Bronchial epithelial cell (primary cell): ENCODE measurements at regions not wholly inside any gene's neighbourhood (a gene's known extent, or its start where the extent isn't known, plus 50 kb on each side); places are given as distances from the start of the nearest gene placed in this dataset.
A peak's percentile ranks its signal among the peaks of the same experiment; 100 is the strongest.

ENCODE experiments used
- DNase-seq: peaks from one replicate; pipeline ENCODE4 v3.0.0-alpha.2; 2010; ENCODE audit warnings: low read depth
- FAIRE-seq: peaks from 2 replicates; lab custom pipeline; 2011; peaks lifted over from hg19 to GRCh38; lab: Jason Lieb, UNC
- H3K27me3 ChIP-seq: 2 replicates; pipeline ENCODE4 v1.5.1; 2011; ENCODE audit warnings: low read length; ENCODE audit not compliant: control insufficient read depth, insufficient read depth
- H3K36me3 ChIP-seq: 2 replicates; pipeline ENCODE4 v1.5.1; 2011; ENCODE audit warnings: low read length; ENCODE audit not compliant: control insufficient read depth, insufficient read depth
- H3K4me3 ChIP-seq: 2 replicates; pipeline ENCODE4 v1.5.1; 2011; ENCODE audit warnings: mild to moderate bottlenecking, low read depth, low read length, control low read depth
- TF ChIP-seq, protein P1 (sequence below): IDR thresholded peaks from 2 replicates; pipeline ENCODE4 v1.5.1; 2011; ENCODE audit warnings: mild to moderate bottlenecking, moderate library complexity, low read length, control low read depth, inconsistent platforms; ENCODE audit not compliant: insufficient read depth, severe bottlenecking

DNA sequence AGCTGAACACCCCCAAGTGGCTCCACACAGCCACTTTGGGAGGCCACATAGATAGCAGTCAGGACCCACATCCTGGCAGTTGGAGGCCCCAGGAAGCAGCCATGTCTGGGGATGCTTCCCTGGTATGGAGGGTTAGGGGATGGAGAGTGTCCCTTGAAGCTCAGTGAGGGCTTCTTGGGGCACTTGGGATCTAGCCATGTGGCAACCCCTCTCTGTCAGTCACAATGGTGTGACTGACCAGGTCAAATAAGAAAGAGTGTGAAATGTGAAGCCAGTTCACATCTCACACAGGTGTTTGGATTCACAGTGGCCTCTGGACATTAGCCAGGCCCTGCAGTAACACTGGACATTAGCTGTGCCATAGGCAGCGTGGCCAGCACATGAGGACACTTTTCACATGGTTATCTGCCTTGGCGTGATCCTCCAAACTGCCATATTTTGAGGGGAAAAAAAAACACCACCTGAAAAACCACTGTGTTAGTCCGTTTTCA is 53.9 kb upstream of the IL17B start:
- no peak for DNase-seq
- no peak for FAIRE-seq
- H3K36me3 ChIP-seq, result no peaks in the 10 kb centered on the region
- no peaks in the 10 kb centered on the region for H3K27me3 ChIP-seq
- TF ChIP-seq, protein P1, sequence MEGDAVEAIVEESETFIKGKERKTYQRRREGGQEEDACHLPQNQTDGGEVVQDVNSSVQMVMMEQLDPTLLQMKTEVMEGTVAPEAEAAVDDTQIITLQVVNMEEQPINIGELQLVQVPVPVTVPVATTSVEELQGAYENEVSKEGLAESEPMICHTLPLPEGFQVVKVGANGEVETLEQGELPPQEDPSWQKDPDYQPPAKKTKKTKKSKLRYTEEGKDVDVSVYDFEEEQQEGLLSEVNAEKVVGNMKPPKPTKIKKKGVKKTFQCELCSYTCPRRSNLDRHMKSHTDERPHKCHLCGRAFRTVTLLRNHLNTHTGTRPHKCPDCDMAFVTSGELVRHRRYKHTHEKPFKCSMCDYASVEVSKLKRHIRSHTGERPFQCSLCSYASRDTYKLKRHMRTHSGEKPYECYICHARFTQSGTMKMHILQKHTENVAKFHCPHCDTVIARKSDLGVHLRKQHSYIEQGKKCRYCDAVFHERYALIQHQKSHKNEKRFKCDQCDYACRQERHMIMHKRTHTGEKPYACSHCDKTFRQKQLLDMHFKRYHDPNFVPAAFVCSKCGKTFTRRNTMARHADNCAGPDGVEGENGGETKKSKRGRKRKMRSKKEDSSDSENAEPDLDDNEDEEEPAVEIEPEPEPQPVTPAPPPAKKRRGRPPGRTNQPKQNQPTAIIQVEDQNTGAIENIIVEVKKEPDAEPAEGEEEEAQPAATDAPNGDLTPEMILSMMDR, result no peak
- H3K4me3 ChIP-seq, result no peak overlapping the region

DNA sequence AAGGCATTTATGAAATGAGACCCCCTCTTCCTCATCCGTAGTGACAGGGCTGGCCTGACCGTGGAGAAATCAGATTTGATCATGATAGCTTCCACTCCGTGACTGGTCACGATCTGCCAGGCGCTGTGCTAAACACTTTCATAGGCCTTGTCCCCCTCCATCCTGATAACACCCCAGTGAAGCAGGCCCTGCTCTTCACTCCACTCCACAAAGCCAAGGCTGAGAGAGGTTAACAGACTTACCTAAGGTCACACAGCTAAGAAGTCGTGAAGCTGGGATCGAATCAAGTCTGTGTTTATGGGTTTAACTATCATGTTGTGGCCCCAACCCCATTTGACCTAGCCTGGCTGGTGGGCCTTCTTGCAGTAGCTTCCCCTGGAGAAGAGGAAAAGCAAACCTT is 53.3 kb upstream of the IL17B start:
- no peaks in the 10 kb centered on the region for H3K36me3 ChIP-seq
- no peak overlapping the region for H3K4me3 ChIP-seq
- no peak for FAIRE-seq
- DNase-seq, result no peak
- TF ChIP-seq, protein P1, result no peak
- H3K27me3 ChIP-seq, result no peaks in the 10 kb centered on the region

DNA sequence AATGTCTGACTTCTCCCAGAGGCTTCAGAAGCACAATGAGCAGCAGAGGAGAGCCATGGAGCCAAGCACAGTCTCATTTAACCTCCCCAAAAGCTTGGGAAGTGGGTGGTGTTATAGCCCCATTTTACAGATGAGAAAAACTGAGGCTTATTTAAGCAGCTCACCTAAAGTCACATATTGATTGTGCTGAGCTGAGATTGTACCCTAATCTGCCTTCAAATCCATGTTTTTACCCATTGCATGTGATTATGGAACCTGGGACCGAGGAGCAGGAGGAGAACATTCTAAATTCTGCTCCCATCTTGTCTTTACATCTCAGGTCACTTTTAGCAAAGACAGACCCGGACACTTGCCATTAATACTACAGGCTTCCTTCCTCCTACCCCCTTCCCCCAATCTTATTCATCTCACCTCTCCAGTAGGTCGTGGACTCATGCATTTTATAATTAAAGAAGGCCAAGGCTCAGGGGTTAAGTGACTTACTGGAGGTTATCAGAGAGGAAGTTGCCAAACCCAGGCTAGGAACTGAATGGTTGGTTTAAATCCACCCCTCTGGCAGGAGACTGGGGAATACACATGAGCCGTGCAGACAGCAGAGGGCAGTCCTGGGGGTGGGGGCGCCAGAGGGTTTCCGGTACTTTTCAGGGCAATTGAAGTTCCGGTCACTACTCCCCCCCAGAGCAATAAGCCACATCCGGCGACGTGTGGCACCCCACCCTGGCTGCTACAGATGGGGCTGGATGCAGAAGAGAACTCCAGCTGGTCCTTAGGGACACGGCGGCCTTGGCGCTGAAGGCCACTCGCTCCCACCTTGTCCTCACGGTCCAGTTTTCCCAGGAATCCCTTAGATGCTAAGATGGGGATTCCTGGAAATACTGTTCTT is 51.0 kb upstream of the IL17B start:
- Histone ChIP-seq H3K36me3 (no peaks in the 10 kb centered on the region), H3K4me3 (no peak overlapping the region), H3K27me3 (no peaks in the 10 kb centered on the region)
- TF ChIP-seq, protein P1, result peak; percentile 4
- DNase-seq (no peak), FAIRE-seq (no peak)
